ENCODE measurements at regions not wholly inside any gene's neighbourhood (a gene's known extent, or its start where the extent isn't known, plus 50 kb on each side); places are given as distances from the start of the nearest gene placed in this dataset.

DNA sequence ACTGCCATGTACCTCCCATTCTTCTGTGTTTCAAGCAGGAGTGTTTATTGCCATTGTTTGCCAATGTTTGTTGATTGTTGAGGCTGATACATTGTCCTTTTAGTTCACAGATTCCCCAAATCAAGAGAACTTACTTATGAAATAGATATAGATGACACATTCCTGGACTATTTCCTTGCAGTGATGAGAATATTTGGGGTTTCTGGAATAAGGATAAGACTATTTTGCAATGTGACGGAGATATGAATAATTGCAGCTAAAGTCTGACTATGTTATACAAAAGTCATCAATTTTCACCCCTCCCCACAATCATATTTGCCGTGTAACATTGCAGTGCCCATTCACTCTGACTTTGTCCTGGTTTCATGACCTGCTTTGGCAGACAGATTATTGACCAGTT lies 460.8 kb downstream of the CDH10 start:
- TF ChIP-seq ZFP3 (CRISPR knock-in tag; IDR thresholded peaks at IDR 0.05), result no peak
- TF ChIP-seq PPARA (CRISPR knock-in tag; IDR thresholded peaks at IDR 0.05; ENCODE audit: borderline replicate concordance), result no peak
- TF ChIP-seq TCF4 (CRISPR knock-in tag; IDR thresholded peaks at IDR 0.05; ENCODE audit: borderline replicate concordance), result no peak
- TF ChIP-seq, protein P1, sequence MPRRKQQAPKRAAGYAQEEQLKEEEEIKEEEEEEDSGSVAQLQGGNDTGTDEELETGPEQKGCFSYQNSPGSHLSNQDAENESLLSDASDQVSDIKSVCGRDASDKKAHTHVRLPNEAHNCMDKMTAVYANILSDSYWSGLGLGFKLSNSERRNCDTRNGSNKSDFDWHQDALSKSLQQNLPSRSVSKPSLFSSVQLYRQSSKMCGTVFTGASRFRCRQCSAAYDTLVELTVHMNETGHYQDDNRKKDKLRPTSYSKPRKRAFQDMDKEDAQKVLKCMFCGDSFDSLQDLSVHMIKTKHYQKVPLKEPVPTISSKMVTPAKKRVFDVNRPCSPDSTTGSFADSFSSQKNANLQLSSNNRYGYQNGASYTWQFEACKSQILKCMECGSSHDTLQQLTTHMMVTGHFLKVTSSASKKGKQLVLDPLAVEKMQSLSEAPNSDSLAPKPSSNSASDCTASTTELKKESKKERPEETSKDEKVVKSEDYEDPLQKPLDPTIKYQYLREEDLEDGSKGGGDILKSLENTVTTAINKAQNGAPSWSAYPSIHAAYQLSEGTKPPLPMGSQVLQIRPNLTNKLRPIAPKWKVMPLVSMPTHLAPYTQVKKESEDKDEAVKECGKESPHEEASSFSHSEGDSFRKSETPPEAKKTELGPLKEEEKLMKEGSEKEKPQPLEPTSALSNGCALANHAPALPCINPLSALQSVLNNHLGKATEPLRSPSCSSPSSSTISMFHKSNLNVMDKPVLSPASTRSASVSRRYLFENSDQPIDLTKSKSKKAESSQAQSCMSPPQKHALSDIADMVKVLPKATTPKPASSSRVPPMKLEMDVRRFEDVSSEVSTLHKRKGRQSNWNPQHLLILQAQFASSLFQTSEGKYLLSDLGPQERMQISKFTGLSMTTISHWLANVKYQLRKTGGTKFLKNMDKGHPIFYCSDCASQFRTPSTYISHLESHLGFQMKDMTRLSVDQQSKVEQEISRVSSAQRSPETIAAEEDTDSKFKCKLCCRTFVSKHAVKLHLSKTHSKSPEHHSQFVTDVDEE (CRISPR knock-in tag; IDR thresholded peaks at IDR 0.05), result no peak
- TF ChIP-seq, protein P2, sequence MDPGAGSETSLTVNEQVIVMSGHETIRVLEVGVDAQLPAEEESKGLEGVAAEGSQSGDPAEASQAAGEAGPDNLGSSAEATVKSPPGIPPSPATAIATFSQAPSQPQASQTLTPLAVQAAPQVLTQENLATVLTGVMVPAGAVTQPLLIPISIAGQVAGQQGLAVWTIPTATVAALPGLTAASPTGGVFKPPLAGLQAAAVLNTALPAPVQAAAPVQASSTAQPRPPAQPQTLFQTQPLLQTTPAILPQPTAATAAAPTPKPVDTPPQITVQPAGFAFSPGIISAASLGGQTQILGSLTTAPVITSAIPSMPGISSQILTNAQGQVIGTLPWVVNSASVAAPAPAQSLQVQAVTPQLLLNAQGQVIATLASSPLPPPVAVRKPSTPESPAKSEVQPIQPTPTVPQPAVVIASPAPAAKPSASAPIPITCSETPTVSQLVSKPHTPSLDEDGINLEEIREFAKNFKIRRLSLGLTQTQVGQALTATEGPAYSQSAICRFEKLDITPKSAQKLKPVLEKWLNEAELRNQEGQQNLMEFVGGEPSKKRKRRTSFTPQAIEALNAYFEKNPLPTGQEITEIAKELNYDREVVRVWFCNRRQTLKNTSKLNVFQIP (CRISPR knock-in tag; IDR thresholded peaks at IDR 0.05; ENCODE audit: borderline replicate concordance, low read depth), result no peak
- TF ChIP-seq ZFP30 (CRISPR knock-in tag; IDR thresholded peaks at IDR 0.05), result no peak
- no peak for TF ChIP-seq ZNF8 (CRISPR knock-in tag; IDR thresholded peaks at IDR 0.05)
- TF ChIP-seq CSDC2 (CRISPR knock-in tag; IDR thresholded peaks at IDR 0.05), result no peak
- TF ChIP-seq RARB (CRISPR knock-in tag; IDR thresholded peaks at IDR 0.05), result no peak
- no peak for ATAC-seq

- TF ChIP-seq TCF4 (CRISPR knock-in tag; IDR thresholded peaks at IDR 0.05; ENCODE audit: borderline replicate concordance) (no peak), BACH2 (CRISPR knock-in tag; IDR thresholded peaks at IDR 0.05; ENCODE audit: borderline replicate concordance) (no peak), ZFP3 (CRISPR knock-in tag; IDR thresholded peaks at IDR 0.05) (no peak)
- TF ChIP-seq, protein P2 (CRISPR knock-in tag; IDR thresholded peaks at IDR 0.05; ENCODE audit: borderline replicate concordance, low read depth), result no peak
- ATAC-seq, result no peak
Observed at GRCh38 chr5:24188216-24188925, 456.4 kb downstream of the CDH10 start.

DNA sequence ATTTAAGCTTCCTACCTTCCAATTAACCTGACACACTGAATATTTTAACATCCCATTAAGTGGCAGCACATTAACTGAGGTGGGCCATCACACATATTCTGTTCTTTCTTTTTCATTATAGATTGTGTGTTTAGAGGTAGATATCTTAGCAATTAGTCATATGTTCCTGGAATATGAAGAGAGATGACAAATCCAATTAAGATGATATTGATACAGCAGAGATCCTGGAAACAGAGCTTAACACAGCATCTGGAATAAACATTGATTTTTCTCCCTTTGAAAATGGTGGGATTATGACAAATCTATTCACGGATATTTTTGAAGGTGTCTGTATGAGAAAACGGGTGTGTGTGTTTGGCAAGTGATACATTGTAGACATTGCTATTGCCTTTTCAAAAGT lies 448.0 kb downstream of the CDH10 start:
- no peak for ATAC-seq
- TF ChIP-seq RARB (CRISPR knock-in tag; IDR thresholded peaks at IDR 0.05) (no peak), ESRRG (CRISPR knock-in tag; IDR thresholded peaks at IDR 0.05) (no peak), ARNTL (CRISPR knock-in tag; IDR thresholded peaks at IDR 0.05; ENCODE audit: borderline replicate concordance, low read depth) (no peak), CSDC2 (CRISPR knock-in tag; IDR thresholded peaks at IDR 0.05) (no peak), ISL1 (CRISPR knock-in tag; IDR thresholded peaks at IDR 0.05) (no peak), PATZ1 (CRISPR knock-in tag; IDR thresholded peaks at IDR 0.05; ENCODE audit: borderline replicate concordance) (no peak), ZFP30 (CRISPR knock-in tag; IDR thresholded peaks at IDR 0.05) (no peak), ZNF70 (CRISPR knock-in tag; IDR thresholded peaks at IDR 0.05) (no peak), ZNF8 (CRISPR knock-in tag; IDR thresholded peaks at IDR 0.05) (no peak), ZNF565 (CRISPR knock-in tag; conservative IDR thresholded peaks at IDR 0.05; ENCODE audit: low read depth) (no peak), CSRNP3 (CRISPR knock-in tag; IDR thresholded peaks at IDR 0.05) (no peak), OSR1 (CRISPR knock-in tag; IDR thresholded peaks at IDR 0.05) (no peak), CREB5 (CRISPR knock-in tag; IDR thresholded peaks at IDR 0.05; ENCODE audit: low read depth) (no peak), ZFP3 (CRISPR knock-in tag; IDR thresholded peaks at IDR 0.05) (no peak), BACH2 (CRISPR knock-in tag; IDR thresholded peaks at IDR 0.05; ENCODE audit: borderline replicate concordance) (no peak)

Data from SK-N-SH treated with all-trans-retinoic acid at 6 μM for 48 hours (cell line).